ENCODE measurements at regions not wholly inside any gene's neighbourhood (a gene's known extent, or its start where the extent isn't known, plus 50 kb on each side); places are given as distances from the start of the nearest gene placed in this dataset.

DNA sequence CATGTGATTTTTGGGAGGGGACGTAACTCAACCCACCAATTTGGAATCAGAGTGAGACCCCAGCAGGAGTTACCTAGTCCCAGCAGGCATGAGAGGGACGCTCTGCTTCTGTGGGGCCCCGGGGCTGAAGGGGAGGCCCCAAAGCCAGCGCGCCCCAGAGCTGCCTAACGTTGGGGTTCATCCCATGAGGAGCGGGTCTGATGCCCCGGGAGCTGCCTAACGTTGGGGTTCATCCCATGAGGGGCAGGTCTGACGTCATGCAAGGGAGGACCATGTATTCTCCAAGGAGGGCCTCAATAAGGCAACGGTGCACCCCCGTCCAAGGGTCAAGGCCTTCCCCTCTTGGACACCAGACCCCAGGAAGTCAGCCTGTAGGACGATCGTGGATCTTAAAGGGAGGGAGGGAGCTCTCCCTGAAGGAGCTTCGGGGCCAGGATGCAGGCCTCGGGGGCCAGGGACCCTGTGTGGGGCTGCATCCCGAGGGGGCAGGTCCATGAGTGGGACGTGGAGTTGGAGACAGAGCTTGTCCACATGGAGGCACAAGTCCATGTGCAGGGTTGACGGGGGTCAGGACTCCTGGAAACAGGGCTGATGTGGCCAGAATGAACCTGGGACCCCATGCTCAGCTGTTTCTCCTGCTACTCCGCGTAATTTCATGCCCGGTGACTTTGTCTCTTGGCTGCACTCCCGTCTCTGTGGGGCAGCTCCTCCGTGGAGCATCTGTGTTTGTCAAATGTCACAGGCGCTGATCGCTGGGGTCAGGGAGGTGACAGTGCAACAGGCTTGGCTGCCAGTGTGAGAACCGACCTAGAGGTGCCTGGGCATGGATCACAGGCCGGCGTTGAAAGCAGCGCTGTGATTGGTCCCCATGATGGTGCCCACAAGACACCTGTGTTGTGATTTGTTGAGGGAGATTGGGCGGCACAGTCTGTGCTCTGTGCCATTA lies 1029.1 kb downstream of the BRD1 start:
- DNase-seq (ENCODE audit: low read depth in 2 of 2, low spot score in 1 of 2), result no peak

DNA sequence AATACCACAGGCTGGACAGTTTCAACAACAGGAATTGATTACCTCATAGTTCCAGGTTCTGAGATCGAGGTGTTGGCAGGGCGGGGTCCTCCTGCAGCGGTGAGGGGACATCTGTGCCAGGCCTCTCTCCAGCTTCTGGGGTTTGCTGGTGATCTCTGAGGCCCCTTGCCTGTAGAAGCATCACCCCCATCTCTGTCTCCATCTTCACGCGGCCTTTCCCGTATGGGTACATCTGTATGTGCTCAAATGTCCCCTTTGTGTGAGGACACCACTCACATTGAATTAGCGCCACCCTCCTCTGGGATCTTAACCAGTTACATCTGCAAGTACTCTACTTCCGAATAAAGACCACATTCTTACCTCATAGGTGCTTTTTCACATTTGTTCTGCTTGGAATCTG lies 1029.9 kb downstream of the BRD1 start:
- DNase-seq (ENCODE audit: low read depth in 2 of 2, low spot score in 1 of 2), result no peak

DNA sequence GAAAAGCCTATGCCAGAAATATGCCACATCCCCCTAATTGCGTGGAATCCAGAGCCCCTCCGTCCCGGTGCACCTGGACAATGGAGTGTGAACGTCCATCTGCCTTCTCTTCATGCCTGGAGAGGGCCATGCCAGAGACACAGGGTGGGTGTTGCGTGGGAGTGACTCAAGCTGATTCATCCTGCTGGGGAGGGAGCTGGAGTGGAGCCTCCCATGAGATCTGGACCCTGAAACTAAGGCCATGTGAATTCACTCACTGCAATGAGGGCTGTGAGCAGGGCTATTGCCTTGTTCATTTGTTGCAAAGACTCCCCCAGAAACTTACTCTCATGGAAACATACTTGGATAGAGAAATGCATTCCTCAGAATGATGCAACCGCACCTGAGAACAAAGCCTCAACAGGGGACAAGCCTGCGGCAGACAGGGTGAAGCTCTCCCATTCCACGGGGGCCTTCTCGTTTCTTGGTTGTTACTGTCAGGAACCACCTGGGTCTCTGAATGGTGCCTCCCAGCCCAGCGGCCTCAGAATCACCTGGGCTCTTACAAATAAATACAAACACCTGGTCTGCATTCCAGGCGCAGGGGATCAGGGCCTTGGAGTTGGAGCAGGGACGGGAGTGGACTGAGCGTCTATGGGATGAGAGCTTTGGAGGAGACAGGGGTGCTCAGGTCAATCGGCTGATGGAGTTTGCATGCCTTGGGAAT lies 1031.2 kb downstream of the BRD1 start:
- DNase-seq (ENCODE audit: low read depth in 2 of 2, low spot score in 1 of 2), result no peak

DNA sequence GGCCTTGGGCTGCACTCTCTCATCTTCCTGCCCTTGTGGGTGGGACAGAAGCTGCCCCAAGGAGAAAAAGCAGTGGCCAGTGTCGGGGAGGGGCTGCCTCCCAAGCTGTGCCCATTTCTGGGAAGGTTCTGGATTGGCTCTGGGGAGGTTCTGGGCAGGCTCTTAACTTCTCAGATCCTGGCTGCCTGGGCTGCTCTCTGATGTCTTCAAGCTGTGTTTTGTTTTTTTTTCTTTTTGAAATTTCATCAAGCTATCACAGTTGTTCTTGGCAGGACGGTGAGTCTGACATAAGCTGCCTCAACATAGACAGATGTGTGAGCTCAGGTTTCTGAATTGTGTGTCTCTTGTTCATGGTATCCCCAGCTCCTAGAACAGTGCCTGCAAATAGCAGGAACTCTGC lies 1032.0 kb downstream of the BRD1 start:
- no peak for DNase-seq (ENCODE audit: low read depth in 2 of 2, low spot score in 1 of 2)

DNA sequence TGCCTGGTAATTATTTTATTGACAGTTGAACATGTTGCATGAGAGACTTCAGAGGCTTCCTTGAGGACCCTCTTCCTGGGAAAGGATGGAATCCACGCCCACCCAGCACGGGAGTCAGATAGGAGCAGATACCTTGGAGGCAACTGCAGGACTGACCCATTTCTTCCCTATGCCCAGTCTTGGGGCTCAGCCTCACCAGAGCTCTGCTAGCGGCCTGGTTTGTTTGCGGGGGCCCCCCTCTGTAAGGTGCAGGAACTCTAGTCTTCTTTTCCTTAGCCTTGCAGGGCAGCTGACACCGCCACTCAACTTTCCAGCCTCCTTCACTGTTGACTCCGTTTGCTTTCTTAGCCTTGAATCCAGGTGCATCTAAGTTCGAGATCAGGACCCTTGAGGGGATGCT lies 1032.8 kb downstream of the BRD1 start:
- no peak for DNase-seq (ENCODE audit: low read depth in 2 of 2, low spot score in 1 of 2)

GRCh38 chr22:48793949-48794348 lies 1033.7 kb downstream of the BRD1 start:
- no peak for DNase-seq (ENCODE audit: low read depth in 2 of 2, low spot score in 1 of 2)

- no peak for DNase-seq (ENCODE audit: low read depth in 2 of 2, low spot score in 1 of 2)
These were observed 1041.0 kb downstream of the BRD1 start for GRCh38 chr22:48786679-48786996.

- DNase-seq (ENCODE audit: low read depth in 2 of 2, low spot score in 1 of 2), result no peak
These were observed 1041.6 kb downstream of the BRD1 start for GRCh38 chr22:48785792-48786678.

- no peak for DNase-seq (ENCODE audit: low read depth in 2 of 2, low spot score in 1 of 2)
These were observed 1042.8 kb downstream of the BRD1 start for GRCh38 chr22:48784701-48785503.

DNA sequence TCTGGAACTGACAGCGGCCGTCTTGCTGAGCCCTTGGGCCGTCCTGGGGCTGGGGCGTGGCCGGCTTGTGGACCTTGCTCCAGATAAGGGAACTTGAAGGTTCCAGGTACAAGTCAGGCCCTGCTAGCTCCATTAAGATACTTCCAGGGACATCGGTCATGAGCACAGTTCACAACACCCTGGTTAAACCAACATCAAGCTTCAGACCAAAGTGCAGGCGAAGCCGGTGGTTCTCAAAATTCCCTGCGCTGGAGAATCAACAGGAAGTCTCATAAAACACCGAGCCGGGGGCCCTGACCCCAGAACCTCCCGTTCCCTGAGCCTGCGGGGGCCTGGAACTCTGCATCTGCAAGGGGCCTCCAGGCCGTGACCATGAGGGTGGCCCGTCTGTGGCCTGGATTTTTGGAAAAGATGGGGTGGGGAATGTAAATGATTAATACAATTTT lies 1043.8 kb downstream of the BRD1 start:
- no peak for DNase-seq (ENCODE audit: low read depth in 2 of 2, low spot score in 1 of 2)

GRCh38 chr22:48782811-48783511 lies 1044.7 kb downstream of the BRD1 start:
- no peak for DNase-seq (ENCODE audit: low read depth in 2 of 2, low spot score in 1 of 2)

DNA sequence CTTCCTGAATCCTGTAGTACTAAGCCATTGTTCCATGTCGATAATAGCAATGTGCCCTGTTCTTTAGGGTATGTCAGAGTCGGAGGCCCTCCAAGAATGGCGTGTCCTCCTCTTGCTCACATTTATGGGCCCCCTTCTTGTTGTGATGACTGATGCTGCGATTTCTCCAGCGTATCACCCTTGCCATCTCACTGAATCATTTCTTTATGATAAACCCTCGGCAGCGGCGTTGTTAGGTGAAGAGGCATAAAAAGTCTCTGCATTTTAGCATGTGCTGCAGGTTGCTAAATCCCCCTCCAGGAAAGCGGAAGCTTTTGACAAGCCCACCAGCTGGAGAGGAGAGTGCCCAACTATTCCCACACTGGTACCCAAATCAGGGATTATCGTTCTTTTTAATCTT lies 1045.3 kb downstream of the BRD1 start:
- no peak for DNase-seq (ENCODE audit: low read depth in 2 of 2, low spot score in 1 of 2)

GRCh38 chr22:48781868-48782267 lies 1045.8 kb downstream of the BRD1 start:
- no peak for DNase-seq (ENCODE audit: low read depth in 2 of 2, low spot score in 1 of 2)

GRCh38 chr22:48781391-48781790 lies 1046.3 kb downstream of the BRD1 start:
- DNase-seq (ENCODE audit: low read depth in 2 of 2, low spot score in 1 of 2), result no peak

GRCh38 chr22:48780597-48781277 lies 1046.9 kb downstream of the BRD1 start:
- no peak for DNase-seq (ENCODE audit: low read depth in 2 of 2, low spot score in 1 of 2)

- DNase-seq (ENCODE audit: low read depth in 2 of 2, low spot score in 1 of 2), result no peak
These were observed 1047.7 kb downstream of the BRD1 start for GRCh38 chr22:48779661-48780596.

- no peak for DNase-seq (ENCODE audit: low read depth in 2 of 2, low spot score in 1 of 2)
These were observed 1048.4 kb downstream of the BRD1 start for GRCh38 chr22:48779211-48779643.

Measured in stimulated activated CD8-positive, alpha-beta memory T cell treated with anti-CD3 and anti-CD28 coated beads, Interleukin-4, amount 100 ng/mL, for 4 hours (primary cell).